C1 segment of cervical spinal cord (tissue), 14 donors: ENCODE measurements at regions not wholly inside any gene's neighbourhood (a gene's known extent, or its start where the extent isn't known, plus 50 kb on each side); places are given as distances from the start of the nearest gene placed in this dataset.
A peak's percentile ranks its signal among the peaks of the same experiment; 100 is the strongest.

Experiments used
- DNase-seq, 14 donors: peaks; one replicate each; lab custom pipeline; 2025; lab: John Stamatoyannopoulos, UW

DNA sequence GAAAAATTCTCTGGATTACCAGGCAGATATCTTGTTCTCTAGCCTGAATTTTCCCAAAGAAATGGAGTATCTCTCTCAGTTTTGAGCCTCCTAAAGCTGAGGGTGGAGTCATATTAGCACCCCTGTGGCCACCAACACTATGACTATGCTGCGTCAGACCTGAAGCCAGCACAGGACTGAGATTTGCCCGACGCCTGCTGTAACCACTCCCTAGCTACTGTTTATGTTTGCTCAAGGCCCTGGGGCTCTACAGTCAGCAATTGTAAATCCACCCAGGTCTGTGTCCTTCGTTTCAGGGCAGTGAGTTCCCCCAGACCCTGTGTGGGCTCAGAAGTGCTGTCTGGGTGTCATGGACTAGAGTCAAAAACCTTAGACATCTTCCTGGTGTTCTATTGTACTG, 61.4 kb downstream of the ZXDA start:
- no peak for DNase-seq

DNA sequence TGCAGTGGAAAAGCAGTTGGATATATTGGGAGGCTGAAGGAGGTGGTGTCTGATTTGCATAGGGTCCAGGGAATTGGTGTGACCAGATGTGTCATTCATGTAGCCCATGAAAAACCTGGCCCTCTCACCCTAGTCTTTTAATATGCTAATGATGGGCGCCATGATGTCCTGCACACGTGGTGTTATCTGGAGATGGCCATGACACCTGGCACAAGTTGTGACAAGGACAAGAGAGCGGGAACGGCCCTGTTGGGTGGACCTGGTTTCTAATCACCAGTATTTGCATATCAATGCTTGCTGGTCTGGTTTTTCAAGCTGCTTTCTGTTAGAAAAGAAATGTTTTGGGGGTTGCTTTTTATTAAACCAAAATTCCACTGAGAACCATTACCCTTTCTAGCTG, 87.4 kb downstream of the ZXDA start:
- DNase-seq: no peak

DNA sequence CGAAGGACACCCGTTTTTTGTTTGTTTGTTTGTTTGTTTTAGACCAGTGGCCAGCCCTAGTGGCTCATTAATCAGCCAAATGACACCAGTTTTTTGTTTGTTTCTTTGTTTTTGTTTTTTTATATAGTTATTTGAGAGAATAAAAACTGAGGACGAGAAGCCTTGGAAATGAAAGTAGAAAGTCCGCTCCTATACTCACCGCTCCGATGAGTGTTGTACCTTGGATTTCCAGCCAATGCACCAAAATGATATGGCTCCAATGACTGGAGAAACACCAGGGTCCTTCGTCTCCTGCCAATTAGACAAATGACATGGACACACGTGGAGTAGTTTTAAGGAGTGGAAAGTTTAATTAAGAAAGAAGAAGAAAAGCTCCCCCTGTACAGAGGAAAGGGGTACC, 87.9 kb downstream of the ZXDA start:
- DNase-seq: no peak

DNA sequence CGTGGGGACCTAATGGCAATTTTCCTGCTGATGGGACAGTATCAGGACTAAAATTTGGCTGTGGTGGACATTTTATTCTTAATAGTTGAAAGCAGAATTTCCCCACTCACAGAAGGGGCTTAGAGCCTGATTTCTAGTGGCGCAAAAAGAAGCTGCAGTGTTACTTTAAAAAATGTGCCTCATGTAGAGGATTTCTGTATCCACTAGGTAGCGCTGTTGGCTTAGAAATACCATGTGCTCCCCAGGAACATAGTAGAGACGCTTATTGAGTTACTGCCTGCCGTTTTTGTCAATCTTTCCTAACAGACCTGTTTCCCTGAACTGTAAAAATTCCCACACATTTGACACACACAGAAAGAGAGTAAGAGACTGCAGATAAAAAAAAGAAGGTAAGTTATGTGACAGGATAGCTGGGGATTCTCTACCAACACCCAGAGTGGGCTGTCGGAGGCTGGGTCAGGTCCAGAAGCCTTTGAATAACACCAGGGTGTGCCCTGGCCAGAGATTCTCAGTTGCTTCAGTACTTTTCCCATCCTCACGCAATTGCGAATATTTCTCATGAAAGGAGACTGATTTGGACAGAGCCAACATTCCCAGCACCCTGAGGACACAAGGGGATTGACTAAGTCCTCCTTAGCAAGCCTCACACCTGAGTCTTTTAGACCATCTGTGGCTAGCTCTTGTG, 88.4 kb downstream of the ZXDA start:
- peak in 5 of 14 donors; percentile 0 to 18 (median 13) for DNase-seq

DNA sequence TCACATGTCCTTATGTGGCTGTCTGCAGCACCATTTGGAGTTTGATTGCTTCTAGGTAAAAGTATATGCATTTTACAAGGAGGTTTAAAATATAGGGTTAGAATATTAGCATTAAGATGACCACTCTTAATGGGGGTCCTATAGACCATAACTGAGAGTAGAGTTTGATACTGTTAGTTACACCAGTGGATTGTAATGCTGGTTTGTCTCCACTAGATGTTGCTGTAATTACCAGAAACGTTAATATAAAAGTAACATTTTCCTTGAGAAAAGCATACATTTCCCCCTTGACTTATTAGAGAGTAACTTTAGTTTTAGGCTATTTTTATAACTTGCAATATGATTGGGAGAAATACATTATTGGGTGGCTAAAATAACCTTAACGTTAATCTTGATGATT, 93.0 kb downstream of the ZXDA start:
- no peak for DNase-seq

DNA sequence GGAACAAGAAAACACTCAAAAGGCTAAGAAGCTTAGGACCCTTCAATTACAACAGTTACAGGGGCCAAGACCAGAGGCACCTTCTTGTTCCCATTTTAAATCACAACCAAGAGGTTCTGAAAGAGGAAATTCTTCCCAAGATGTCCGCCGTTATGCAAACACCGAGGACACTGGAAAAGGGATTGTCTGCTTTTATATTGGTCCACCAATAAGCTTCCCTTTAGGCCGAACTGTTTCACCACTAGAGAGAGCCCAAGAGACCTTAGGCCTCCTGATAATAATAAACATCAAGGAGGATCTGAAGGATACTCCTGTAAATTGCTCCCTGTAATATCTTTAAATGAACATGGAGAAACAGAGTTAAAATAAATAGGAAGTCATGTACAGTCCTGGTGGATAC, 92.6 kb upstream of the NLRP2B start:
- DNase-seq: no peak

DNA sequence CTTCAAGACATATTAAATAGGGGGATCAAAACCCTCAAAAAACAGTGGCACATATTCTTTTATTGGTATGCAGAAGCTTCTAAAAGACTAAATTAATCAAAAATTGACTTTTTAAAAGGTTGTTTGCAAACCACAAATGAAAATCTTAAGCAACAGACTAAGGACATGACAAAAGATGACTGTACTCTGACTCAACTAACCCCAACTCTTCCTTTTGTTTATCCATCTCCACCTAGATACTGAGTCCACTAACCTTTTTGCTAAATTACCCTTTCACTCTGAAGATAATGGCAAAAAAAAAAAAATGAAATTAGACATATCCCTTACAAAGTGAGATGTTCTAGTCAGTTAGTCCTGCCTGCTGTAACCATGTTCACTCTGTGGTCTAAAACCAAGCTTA, 91.6 kb upstream of the NLRP2B start:
- no peak for DNase-seq

DNA sequence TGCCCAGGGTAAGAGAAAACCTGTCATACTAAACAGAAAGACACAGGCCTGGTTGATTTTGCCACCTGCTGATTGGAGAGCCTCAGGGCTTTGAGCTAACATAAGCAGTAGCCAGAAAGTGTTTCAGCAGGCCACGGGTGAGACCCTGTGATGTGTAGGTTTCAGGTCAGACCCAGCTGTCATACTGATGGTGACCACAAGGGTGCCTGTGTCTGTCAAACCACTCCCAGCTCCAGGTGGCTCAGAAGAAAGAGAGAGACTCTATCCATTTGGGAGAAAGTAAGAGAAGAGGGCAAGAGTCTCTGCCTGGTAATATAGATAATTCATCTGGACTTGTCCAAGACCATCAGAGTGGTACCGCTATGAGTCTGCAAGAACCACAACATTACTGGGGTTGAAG, 72.8 kb upstream of the NLRP2B start:
- DNase-seq: no peak

DNA sequence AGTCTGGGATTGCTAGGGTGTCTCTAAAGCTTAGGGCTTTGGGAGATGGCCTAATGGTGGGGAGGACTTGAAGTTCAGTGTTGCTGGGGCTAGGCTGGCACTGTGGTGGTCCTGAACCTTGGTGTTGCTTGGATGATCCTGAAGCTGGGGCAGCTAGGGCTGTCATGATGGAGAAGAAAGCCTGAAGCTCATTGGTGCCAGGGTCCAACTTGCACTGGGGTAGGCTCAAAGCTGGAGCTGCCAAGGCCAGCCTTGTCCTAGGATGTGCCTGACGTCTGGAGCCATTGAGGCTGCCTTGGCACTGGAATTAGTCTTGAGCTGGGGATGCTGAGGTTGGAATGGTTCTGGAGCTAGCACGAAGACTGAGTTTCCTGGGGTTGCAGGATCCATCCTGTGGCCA, 61.0 kb upstream of the NLRP2B start:
- no peak for DNase-seq

DNA sequence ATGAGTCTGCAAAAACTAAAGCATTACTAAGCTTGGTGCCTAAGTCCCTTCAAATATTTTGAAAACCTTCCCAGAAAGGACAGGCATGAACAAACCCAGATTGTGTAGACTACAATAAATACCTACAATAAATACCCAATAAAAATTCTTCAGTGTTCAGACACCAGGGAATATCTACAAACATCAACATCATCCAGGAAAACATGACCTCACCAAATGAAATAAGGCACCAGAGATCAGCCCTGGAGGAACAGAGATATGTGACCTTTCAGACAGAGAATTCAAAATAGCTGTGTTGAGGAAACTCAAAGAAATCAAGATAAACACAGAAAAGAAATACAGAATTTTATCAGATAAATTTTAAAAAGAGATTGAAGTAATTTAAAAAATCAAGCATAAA, 57.8 kb upstream of the NLRP2B start:
- DNase-seq: no peak
